WTC11 (cell line): ENCODE measurements at regions not wholly inside any gene's neighbourhood (a gene's known extent, or its start where the extent isn't known, plus 50 kb on each side); places are given as distances from the start of the nearest gene placed in this dataset.

Experiments
- ATAC-seq: fragments of 200-7000 bp; cut with Tn5 transposase; 2 replicates; pipeline ENCODE4 v1.10.0; 2021; ENCODE audit warnings: mild to moderate bottlenecking, moderate library complexity
- CTCF ChIA-PET: fragments of 300-600 bp; sonication (Branson Sonifier 250); formaldehyde crosslinking; loops from one replicate; lab custom pipeline; 2021; ENCODE audit warnings: antibody characterized with exemption; lab: Charles Lee
- POLR2A ChIA-PET: fragments of 350-600 bp; sonication (Branson Sonifier 250); formaldehyde crosslinking; loops from one replicate; lab custom pipeline; 2021; ENCODE audit warnings: antibody characterized with exemption; lab: Charles Lee
- DNase-seq: peaks from one replicate; pipeline ENCODE4 v3.0.0; 2021; ENCODE audit warnings: low spot score
- H3K27ac Mint-ChIP-seq: 2 replicates; pipeline ENCODE4 v1.8.0; 2021; ENCODE audit warnings: mixed read lengths
- H3K27me3 Mint-ChIP-seq: 2 replicates; pipeline ENCODE4 v1.8.0; 2021; ENCODE audit warnings: low read depth, mild to moderate bottlenecking, moderate library complexity, mixed read lengths
- H3K36me3 Mint-ChIP-seq: 2 replicates; pipeline ENCODE4 v1.8.0; 2021; ENCODE audit warnings: mixed read lengths
- H3K4me1 Mint-ChIP-seq: 2 replicates; pipeline ENCODE4 v1.8.0; 2022; ENCODE audit warnings: mixed read lengths
- H3K4me3 Mint-ChIP-seq: 2 replicates; pipeline ENCODE4 v1.8.0; 2021; ENCODE audit warnings: mild to moderate bottlenecking, moderate library complexity, mixed read lengths
- H3K9me3 Mint-ChIP-seq: 2 replicates; pipeline ENCODE4 v1.8.0; 2021; ENCODE audit warnings: mixed read lengths
- CBFB ChIP-seq: sonication (generic); formaldehyde crosslinking; IDR thresholded peaks from 2 replicates; pipeline ENCODE4 v1.8.1; 2022; ENCODE audit warnings: mild to moderate bottlenecking, low read depth, missing genetic modification reagents
- CREM ChIP-seq: sonication (generic); formaldehyde crosslinking; IDR thresholded peaks from 2 replicates; pipeline ENCODE4 v1.8.1; 2022; ENCODE audit warnings: mild to moderate bottlenecking, missing genetic modification reagents, moderate library complexity
- MXD4 ChIP-seq: fragments of 250-450 bp; sonication (Bioruptor Pico); IDR thresholded peaks from 2 replicates; pipeline ENCODE4 v1.8.0; 2021; ENCODE audit warnings: mild to moderate bottlenecking, moderate library complexity, borderline replicate concordance
- NFATC4 ChIP-seq: fragments of 250-450 bp; sonication (Bioruptor Pico); IDR thresholded peaks from 2 replicates; pipeline ENCODE4 v1.9.0; 2021; ENCODE audit warnings: mild to moderate bottlenecking
- NFE2L1 ChIP-seq: sonication (generic); formaldehyde crosslinking; IDR thresholded peaks from 2 replicates; pipeline ENCODE4 v1.8.1; 2023; ENCODE audit warnings: missing genetic modification reagents
- PRRX2 ChIP-seq: fragments of 250-450 bp; sonication (Bioruptor Pico); IDR thresholded peaks from 2 replicates; pipeline ENCODE4 v1.8.0; 2021; ENCODE audit warnings: mild to moderate bottlenecking
- TEAD1 ChIP-seq: sonication (generic); formaldehyde crosslinking; IDR thresholded peaks from 2 replicates; pipeline ENCODE4 v1.8.0; 2022; ENCODE audit warnings: mild to moderate bottlenecking, missing genetic modification reagents
- ZNF121 ChIP-seq: sonication (generic); formaldehyde crosslinking; IDR thresholded peaks from 2 replicates; pipeline ENCODE4 v1.8.0; 2023; ENCODE audit warnings: missing genetic modification reagents
- ZNF219 ChIP-seq: sonication (generic); formaldehyde crosslinking; IDR thresholded peaks from 2 replicates; pipeline ENCODE4 v1.8.0; 2023; ENCODE audit warnings: missing genetic modification reagents, mild to moderate bottlenecking, borderline replicate concordance
- ZNF263 ChIP-seq: sonication (generic); formaldehyde crosslinking; IDR thresholded peaks from 2 replicates; pipeline ENCODE4 v1.8.1; 2022; ENCODE audit warnings: low read depth, mild to moderate bottlenecking, moderate library complexity, missing genetic modification reagents
- ZNF416 ChIP-seq: fragments of 250-450 bp; sonication (Bioruptor Pico); IDR thresholded peaks from 2 replicates; pipeline ENCODE4 v1.9.0; 2021; ENCODE audit warnings: mild to moderate bottlenecking, inconsistent platforms
- TF ChIP-seq, protein P1 (sequence below): sonication (generic); formaldehyde crosslinking; IDR thresholded peaks from 2 replicates; pipeline ENCODE4 v1.8.0; 2022; ENCODE audit warnings: missing genetic modification reagents
- TF ChIP-seq, protein P2 (sequence below): fragments of 250-450 bp; sonication (Bioruptor Pico); IDR thresholded peaks from 2 replicates; pipeline ENCODE4 v1.9.0; 2021; ENCODE audit warnings: mild to moderate bottlenecking
- TF ChIP-seq, protein P3 (sequence below): sonication (generic); formaldehyde crosslinking; IDR thresholded peaks from 2 replicates; pipeline ENCODE4 v1.8.0; 2023; ENCODE audit warnings: mild to moderate bottlenecking, missing genetic modification reagents
- TF ChIP-seq, protein P4 (sequence below): fragments of 250-450 bp; sonication (Bioruptor Pico); IDR thresholded peaks from 2 replicates; pipeline ENCODE4 v1.9.0; 2021; ENCODE audit warnings: mild to moderate bottlenecking, borderline replicate concordance
- TF ChIP-seq, protein P5 (sequence below): sonication (generic); formaldehyde crosslinking; IDR thresholded peaks from 2 replicates; pipeline ENCODE4 v1.8.0; 2023; ENCODE audit warnings: missing genetic modification reagents, mild to moderate bottlenecking, borderline replicate concordance
- TF ChIP-seq, protein P6 (sequence below): sonication (generic); formaldehyde crosslinking; IDR thresholded peaks from 2 replicates; pipeline ENCODE4 v1.8.1; 2022; ENCODE audit warnings: mild to moderate bottlenecking, moderate library complexity, missing genetic modification reagents
- TF ChIP-seq, protein P7 (sequence below): sonication (generic); formaldehyde crosslinking; IDR thresholded peaks from 2 replicates; pipeline ENCODE4 v1.8.0; 2022; ENCODE audit warnings: mild to moderate bottlenecking, missing genetic modification reagents

DNA sequence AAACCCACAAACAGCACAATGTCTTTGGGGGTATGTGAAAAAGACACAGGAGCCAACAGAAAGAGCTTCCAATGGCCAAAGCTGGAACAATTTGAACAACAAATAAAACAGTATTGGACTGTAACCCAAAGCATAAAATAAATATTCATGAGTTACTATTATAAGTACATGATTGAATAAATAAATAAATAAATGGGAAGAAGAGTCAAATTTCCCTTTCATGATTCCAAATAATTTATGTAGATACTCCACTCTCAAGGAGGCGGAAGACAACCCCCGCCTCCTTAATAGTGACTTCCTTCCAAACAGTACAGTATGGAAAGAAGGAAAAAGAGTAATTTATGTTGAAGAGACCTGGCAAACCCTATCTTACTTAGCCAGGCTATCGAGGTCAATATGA is 124.4 kb upstream of the P2RY1 start (continued):
- TF ChIP-seq, protein P1, sequence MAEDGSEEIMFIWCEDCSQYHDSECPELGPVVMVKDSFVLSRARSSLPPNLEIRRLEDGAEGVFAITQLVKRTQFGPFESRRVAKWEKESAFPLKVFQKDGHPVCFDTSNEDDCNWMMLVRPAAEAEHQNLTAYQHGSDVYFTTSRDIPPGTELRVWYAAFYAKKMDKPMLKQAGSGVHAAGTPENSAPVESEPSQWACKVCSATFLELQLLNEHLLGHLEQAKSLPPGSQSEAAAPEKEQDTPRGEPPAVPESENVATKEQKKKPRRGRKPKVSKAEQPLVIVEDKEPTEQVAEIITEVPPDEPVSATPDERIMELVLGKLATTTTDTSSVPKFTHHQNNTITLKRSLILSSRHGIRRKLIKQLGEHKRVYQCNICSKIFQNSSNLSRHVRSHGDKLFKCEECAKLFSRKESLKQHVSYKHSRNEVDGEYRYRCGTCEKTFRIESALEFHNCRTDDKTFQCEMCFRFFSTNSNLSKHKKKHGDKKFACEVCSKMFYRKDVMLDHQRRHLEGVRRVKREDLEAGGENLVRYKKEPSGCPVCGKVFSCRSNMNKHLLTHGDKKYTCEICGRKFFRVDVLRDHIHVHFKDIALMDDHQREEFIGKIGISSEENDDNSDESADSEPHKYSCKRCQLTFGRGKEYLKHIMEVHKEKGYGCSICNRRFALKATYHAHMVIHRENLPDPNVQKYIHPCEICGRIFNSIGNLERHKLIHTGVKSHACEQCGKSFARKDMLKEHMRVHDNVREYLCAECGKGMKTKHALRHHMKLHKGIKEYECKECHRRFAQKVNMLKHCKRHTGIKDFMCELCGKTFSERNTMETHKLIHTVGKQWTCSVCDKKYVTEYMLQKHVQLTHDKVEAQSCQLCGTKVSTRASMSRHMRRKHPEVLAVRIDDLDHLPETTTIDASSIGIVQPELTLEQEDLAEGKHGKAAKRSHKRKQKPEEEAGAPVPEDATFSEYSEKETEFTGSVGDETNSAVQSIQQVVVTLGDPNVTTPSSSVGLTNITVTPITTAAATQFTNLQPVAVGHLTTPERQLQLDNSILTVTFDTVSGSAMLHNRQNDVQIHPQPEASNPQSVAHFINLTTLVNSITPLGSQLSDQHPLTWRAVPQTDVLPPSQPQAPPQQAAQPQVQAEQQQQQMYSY (CRISPR knock-in tag): no peak

DNA sequence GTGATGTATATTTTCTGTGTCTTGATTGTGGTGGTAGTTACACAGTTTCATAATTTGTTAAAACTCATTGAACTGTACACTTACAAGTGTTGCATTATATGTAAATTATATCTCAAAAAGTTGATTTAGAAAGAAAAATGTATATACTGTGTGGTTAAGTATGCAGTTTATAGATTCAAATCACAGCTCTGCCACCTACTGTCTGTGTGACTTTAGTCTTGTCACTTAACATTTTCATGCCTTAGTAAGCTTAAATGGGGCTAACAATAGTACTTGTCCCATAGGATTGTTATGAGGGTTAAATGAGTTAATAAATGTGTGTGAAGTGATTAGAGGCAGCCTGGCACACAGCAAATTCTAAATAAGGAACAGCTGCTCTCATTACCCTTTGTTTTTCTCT is 120.9 kb upstream of the P2RY1 start:
- TF ChIP-seq ZNF416 (no peak), CREM (CRISPR knock-in tag) (no peak), CBFB (CRISPR knock-in tag) (no peak), NFE2L1 (CRISPR knock-in tag) (no peak), NFATC4 (CRISPR knock-in tag) (no peak), PRRX2 (CRISPR knock-in tag) (no peak), ZNF219 (CRISPR knock-in tag) (no peak), ZNF263 (CRISPR knock-in tag) (no peak), MXD4 (CRISPR knock-in tag) (no peak), ZNF121 (no peak), TEAD1 (CRISPR knock-in tag) (no peak)
- TF ChIP-seq, protein P2, sequence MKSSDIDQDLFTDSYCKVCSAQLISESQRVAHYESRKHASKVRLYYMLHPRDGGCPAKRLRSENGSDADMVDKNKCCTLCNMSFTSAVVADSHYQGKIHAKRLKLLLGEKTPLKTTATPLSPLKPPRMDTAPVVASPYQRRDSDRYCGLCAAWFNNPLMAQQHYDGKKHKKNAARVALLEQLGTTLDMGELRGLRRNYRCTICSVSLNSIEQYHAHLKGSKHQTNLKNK (CRISPR knock-in tag): no peak
- TF ChIP-seq, protein P3, sequence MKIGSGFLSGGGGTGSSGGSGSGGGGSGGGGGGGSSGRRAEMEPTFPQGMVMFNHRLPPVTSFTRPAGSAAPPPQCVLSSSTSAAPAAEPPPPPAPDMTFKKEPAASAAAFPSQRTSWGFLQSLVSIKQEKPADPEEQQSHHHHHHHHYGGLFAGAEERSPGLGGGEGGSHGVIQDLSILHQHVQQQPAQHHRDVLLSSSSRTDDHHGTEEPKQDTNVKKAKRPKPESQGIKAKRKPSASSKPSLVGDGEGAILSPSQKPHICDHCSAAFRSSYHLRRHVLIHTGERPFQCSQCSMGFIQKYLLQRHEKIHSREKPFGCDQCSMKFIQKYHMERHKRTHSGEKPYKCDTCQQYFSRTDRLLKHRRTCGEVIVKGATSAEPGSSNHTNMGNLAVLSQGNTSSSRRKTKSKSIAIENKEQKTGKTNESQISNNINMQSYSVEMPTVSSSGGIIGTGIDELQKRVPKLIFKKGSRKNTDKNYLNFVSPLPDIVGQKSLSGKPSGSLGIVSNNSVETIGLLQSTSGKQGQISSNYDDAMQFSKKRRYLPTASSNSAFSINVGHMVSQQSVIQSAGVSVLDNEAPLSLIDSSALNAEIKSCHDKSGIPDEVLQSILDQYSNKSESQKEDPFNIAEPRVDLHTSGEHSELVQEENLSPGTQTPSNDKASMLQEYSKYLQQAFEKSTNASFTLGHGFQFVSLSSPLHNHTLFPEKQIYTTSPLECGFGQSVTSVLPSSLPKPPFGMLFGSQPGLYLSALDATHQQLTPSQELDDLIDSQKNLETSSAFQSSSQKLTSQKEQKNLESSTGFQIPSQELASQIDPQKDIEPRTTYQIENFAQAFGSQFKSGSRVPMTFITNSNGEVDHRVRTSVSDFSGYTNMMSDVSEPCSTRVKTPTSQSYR (CRISPR knock-in tag): no peak
- TF ChIP-seq, protein P4, sequence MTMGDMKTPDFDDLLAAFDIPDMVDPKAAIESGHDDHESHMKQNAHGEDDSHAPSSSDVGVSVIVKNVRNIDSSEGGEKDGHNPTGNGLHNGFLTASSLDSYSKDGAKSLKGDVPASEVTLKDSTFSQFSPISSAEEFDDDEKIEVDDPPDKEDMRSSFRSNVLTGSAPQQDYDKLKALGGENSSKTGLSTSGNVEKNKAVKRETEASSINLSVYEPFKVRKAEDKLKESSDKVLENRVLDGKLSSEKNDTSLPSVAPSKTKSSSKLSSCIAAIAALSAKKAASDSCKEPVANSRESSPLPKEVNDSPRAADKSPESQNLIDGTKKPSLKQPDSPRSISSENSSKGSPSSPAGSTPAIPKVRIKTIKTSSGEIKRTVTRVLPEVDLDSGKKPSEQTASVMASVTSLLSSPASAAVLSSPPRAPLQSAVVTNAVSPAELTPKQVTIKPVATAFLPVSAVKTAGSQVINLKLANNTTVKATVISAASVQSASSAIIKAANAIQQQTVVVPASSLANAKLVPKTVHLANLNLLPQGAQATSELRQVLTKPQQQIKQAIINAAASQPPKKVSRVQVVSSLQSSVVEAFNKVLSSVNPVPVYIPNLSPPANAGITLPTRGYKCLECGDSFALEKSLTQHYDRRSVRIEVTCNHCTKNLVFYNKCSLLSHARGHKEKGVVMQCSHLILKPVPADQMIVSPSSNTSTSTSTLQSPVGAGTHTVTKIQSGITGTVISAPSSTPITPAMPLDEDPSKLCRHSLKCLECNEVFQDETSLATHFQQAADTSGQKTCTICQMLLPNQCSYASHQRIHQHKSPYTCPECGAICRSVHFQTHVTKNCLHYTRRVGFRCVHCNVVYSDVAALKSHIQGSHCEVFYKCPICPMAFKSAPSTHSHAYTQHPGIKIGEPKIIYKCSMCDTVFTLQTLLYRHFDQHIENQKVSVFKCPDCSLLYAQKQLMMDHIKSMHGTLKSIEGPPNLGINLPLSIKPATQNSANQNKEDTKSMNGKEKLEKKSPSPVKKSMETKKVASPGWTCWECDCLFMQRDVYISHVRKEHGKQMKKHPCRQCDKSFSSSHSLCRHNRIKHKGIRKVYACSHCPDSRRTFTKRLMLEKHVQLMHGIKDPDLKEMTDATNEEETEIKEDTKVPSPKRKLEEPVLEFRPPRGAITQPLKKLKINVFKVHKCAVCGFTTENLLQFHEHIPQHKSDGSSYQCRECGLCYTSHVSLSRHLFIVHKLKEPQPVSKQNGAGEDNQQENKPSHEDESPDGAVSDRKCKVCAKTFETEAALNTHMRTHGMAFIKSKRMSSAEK: no peak
- TF ChIP-seq, protein P5, sequence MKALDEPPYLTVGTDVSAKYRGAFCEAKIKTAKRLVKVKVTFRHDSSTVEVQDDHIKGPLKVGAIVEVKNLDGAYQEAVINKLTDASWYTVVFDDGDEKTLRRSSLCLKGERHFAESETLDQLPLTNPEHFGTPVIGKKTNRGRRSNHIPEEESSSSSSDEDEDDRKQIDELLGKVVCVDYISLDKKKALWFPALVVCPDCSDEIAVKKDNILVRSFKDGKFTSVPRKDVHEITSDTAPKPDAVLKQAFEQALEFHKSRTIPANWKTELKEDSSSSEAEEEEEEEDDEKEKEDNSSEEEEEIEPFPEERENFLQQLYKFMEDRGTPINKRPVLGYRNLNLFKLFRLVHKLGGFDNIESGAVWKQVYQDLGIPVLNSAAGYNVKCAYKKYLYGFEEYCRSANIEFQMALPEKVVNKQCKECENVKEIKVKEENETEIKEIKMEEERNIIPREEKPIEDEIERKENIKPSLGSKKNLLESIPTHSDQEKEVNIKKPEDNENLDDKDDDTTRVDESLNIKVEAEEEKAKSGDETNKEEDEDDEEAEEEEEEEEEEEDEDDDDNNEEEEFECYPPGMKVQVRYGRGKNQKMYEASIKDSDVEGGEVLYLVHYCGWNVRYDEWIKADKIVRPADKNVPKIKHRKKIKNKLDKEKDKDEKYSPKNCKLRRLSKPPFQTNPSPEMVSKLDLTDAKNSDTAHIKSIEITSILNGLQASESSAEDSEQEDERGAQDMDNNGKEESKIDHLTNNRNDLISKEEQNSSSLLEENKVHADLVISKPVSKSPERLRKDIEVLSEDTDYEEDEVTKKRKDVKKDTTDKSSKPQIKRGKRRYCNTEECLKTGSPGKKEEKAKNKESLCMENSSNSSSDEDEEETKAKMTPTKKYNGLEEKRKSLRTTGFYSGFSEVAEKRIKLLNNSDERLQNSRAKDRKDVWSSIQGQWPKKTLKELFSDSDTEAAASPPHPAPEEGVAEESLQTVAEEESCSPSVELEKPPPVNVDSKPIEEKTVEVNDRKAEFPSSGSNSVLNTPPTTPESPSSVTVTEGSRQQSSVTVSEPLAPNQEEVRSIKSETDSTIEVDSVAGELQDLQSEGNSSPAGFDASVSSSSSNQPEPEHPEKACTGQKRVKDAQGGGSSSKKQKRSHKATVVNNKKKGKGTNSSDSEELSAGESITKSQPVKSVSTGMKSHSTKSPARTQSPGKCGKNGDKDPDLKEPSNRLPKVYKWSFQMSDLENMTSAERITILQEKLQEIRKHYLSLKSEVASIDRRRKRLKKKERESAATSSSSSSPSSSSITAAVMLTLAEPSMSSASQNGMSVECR (CRISPR knock-in tag): no peak
- TF ChIP-seq, protein P6, sequence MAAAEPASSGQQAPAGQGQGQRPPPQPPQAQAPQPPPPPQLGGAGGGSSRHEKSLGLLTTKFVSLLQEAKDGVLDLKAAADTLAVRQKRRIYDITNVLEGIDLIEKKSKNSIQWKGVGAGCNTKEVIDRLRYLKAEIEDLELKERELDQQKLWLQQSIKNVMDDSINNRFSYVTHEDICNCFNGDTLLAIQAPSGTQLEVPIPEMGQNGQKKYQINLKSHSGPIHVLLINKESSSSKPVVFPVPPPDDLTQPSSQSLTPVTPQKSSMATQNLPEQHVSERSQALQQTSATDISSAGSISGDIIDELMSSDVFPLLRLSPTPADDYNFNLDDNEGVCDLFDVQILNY (CRISPR knock-in tag): no peak
- TF ChIP-seq, protein P7, sequence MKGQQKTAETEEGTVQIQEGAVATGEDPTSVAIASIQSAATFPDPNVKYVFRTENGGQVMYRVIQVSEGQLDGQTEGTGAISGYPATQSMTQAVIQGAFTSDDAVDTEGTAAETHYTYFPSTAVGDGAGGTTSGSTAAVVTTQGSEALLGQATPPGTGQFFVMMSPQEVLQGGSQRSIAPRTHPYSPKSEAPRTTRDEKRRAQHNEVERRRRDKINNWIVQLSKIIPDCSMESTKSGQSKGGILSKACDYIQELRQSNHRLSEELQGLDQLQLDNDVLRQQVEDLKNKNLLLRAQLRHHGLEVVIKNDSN: no peak
- H3K27ac Mint-ChIP-seq: peak overlapping the region; percentile 61; the same call in 1 of the 2 replicates
- CTCF ChIA-PET: interaction anchor here (1.0 kb wide), 1 partner anchor 121 kb away, joined by 3 read pairs; the partner anchor contains the start of gene P2RY1
- ATAC-seq: no peak
- H3K9me3 Mint-ChIP-seq: no peaks in the 10 kb centered on the region
- no peak for DNase-seq
- H3K4me1 Mint-ChIP-seq: peaks cover 31% of the 10 kb centered on the region
- no peaks in the 10 kb centered on the region for H3K36me3 Mint-ChIP-seq
- POLR2A ChIA-PET: interaction anchor here (0.7 kb wide), 1 partner anchor 121 kb away, joined by 3 read pairs; the partner anchor contains the start of gene P2RY1
- H3K4me3 Mint-ChIP-seq: no peak overlapping the region
- no peaks in the 10 kb centered on the region for H3K27me3 Mint-ChIP-seq
